ENCODE measurements at regions not wholly inside any gene's neighbourhood (a gene's known extent, or its start where the extent isn't known, plus 50 kb on each side); places are given as distances from the start of the nearest gene placed in this dataset.

DNA sequence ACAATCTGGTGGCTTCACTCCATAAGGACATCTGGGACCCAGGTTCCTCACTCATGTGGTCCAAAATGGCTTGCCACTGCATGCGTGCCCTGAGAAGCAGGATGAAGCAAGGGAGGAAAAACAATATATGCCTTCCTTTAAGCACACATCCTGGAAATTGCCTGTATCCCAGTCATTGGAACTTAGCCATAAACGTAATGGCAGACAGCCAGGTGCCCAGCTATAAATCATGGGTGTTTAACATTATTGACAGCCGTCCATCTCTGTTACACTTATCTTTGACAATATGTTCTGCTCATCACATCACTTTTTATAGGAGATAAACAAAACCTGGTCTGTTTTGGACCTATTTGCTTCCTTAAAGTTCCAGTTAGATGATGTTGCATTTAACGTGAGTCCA, 181.0 kb downstream of the AASDH start:
- no peak for DNase-seq (ENCODE audit: low read depth)

DNA sequence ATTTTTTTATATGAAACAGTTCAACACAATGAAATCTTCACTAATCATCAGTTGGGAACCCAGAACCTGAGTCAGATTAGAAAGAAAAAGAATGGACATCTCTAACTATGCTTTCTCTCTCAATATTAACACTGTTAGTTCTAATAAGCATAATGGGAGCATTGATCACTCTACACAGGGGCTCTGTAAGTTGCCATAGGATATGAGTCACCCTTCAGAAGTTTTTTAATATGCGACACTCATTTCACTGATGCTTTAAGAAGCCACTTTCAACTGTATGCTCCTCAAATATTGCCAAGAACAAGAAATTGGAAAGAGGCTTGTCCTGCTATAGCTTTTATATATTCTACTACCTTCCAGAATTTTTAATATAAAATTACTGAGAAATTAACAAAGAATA, 187.0 kb downstream of the AASDH start:
- DNase-seq (ENCODE audit: low read depth) = no peak

DNA sequence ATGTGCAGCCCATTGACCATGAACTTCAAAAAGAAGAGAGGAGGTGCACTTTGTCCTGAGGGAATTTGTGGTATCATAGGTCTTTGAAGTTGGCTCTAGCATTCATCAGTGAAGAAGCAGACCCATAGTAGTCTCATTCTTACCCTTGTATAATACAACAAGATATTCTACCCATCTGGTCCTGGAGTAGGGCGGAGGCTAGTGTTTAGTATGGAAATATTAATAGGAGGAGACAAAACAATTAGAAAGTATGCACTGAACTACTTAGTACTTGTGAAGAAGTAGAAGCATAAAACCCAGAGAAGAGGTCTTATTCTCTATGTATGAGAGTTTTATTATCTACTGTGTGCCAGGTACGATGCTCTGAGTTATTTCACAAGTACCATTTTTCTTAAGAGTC, 189.0 kb downstream of the AASDH start:
- DNase-seq (ENCODE audit: low read depth) = no peak

DNA sequence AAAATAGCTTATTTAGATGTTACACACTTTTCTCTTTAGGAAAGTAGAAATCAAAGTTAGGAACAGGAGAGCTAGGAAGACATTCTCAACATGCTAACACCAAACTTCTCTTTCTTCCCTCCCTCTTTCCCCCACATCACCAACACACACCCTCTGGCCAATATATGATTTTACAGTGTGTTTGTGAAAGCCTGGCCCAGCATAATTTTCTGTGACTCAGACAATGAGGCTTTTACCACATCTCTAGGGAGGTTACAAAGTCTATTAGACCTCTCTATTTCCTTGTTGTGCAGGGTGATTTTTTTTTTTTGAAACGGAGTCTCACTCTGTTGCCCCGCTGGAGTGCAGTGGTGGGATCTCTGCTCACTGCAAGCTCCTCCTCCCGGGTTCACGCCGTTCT, 189.9 kb downstream of the AASDH start:
- DNase-seq (ENCODE audit: low read depth) = peak; percentile 27

DNA sequence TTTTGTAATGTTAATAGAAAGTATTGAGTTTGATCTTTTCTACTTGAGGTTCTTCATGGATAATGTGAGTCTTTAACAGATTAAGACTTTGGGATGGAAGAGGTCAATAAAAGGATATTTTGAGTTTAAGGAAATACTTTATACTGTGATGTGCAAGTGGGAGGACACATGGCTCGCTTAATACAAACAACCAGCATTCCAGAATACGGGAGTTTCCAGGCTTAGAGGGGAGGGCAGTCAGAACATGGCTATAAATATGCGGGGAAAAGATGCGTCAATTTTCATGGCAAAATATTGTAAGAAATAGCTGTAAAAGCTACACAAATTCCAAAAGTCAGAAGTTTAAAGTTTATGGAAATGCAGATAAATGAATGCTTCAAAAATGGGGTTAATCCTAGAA, 192.3 kb downstream of the AASDH start:
- no peak for DNase-seq (ENCODE audit: low read depth)

DNA sequence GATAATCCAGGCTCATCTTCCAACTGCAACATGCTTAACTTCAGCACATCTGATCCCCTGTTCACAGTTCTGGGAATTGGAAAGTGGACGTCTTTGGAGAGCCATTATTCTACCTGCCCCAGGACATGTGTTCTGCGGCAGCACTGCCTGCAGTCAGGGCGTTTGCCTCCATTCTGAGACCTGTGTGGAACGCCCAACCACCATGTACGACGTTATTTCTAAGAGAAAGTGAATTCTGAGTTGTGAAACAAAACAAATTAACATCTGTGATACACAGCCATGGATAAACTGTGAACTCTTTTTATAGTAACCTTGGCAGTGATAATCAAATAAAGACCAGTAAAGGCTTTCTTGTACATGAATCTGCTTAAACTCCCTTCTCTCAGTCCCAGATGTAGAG, 195.8 kb downstream of the AASDH start:
- DNase-seq (ENCODE audit: low read depth) = no peak

DNA sequence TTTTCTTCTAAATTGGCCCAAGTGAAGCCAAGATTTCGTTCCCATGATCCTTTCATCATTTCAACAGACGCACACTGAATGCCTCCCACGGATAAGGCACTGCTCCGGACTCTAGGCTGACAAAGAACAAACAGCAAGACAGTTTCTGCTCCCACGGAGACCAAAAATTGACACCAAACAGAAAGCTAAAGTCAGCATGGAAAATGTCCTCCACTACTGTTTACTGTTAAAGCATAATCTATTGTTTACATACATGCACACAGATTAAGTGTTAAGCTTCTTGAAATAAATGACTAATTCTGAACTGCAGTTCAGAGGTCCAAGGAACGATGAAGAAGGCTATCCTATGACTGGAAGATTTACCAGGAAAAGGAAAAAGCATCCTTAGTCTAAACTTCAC, 199.6 kb downstream of the AASDH start:
- no peak for DNase-seq (ENCODE audit: low read depth)

DNA sequence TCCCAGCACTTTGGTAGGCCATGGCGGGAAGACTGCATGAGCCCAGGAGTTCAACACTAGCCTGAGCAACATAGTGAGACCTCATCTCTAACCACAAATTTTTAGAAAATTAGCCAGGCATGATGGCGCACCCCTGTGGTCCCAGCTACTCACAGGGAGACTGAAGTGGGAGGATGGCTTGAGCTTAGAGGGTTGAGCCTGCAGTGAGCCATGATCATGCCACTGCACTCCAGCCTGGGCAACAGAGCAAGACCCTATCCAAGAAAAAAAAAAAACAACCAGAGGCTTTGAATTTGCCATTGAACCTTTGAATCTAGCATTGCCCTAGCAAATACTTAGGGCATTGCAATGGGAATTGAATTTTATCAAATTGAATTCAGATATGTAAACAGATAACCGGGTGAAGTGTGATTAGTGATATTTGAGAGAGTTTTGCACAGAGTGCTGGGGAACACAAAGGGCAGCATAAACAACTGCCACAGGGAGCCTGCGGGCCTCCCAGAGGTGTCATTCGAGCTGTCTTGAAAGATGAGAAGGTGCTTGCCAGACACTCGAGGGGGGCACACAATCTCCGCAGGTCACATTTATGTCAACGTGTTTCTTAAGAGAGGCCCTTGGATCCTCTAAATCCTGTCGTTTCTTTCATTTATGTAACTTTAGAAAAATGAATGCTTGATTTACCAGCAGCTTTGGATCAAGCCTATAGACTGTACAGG, 200.3 kb downstream of the AASDH start:
- DNase-seq (ENCODE audit: low read depth) = no peak

DNA sequence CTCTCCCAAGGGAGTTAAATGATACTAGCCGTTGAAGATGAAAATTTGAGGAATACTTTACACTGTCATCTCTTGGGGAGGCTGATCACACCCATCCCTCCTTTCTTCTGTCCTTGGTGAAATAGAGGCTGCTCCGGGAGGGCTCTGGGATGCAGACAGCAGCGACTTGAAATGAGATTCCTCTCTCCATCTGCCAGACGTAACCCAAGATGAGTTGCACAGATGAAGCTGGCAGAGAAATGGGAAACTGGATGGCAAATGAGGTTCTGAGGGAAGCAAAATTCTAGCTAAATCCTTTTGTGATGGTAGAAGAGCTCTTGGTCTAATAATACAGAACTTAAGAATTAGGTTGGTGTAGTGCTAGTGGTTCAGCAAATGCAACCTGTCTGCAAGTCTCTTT, 201.4 kb downstream of the AASDH start:
- no peak for DNase-seq (ENCODE audit: low read depth)

DNA sequence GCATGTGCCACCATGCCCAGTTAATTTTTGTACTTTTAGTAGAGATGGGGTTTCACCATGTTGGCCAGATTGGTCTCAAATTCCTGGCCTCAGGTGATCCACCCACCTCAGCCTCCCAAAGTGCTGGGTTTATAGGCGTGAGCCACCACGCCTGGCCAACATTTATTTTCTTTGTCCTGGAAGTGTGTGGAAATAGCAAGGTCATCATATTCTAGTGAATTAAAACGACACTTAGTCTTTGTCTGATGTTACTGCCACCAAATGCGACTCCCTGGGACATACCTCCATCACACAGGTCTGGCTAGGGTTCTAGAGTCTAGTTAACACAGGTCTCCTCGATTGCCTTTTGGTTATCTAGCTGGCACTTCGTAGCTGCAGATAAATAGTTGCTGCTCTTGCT, 203.1 kb downstream of the AASDH start:
- DNase-seq (ENCODE audit: low read depth) = no peak

DNA sequence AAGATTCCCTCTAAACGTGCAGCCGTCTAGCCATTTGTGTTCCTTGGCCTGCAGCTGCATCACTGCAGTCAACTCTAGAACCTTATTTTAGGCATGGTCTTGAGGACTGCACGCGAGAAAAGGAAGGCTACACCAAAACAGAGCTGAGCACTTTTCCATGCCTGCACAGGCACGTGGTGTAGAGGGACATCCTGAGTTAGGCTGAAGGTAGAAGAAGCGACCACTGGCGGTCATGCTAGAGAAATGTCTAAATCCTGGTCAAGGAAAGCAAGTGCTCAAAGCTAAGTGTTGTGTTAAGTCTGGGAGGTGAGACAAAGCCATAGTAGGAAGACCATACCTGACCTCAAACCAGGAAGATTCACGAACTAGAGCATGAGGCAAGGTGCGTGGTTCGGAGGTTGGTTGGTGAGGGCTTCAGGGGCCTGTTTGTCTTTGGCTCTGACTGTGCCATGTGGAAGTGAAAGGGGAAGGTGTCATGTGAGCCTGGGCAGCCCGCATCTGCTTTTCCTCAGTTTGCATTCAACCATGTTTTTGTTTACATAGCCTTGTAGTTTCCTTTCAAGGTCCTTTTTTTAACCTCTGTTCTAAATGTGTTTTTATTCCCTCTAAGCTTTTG, 203.8 kb downstream of the AASDH start:
- no peak for DNase-seq (ENCODE audit: low read depth)

DNA sequence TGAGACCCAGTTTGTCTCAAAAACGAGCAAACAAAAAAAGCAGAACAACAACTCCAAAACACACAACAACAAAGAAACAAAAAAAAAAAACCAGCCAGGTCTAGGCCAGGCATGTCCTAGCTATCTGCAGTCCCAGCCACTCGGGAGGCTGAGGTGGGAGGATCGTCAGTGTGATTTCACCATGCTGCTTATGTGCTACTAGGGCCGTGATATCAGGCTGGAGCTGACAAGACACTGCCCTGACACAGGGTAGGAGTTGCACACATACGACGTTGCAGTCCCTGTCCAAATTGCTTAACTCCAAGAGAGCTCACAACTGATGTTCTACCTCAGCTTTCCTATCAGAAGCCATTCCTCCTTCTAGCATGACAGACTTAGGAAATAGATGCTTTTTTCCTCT, 204.9 kb downstream of the AASDH start:
- no peak for DNase-seq (ENCODE audit: low read depth)

DNA sequence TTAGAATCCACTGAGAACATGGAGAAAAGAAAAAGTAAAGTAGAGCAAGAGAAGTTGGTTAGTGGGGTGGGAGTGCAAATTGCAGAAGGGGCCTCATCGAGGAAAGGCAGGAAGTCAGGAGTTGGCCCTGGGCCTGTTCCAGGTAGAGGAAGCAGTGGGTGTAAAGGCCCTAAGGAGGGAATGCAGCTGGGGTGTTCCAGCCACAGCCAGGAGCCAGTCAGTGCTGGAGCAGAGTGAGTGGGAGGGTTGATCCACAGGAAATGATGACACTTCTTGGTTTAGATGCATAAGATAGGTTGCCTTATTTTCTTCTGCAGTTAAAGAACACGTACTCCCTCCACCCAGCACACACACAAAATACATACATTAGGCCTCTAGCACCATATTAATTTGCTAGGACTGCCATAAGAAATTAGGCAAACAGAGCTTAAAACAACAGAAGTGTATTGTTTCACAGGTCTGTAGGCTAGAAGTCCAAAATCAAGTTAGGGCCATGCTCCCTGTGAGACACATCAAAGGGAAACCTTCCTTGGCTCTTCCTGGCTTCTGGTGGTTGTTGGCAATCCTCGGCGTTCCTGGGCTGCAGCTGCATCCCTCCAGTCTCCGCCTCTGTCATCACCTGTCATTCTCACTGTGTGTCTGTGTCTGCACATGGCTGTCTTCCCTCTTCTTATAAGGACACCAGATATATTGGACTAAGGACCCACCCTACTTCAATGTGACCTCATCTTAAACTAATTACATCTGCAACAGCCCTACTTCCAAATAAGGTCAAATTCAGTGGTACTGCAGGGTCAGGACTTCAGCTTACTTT, 205.9 kb downstream of the AASDH start:
- DNase-seq (ENCODE audit: low read depth) = no peak

DNA sequence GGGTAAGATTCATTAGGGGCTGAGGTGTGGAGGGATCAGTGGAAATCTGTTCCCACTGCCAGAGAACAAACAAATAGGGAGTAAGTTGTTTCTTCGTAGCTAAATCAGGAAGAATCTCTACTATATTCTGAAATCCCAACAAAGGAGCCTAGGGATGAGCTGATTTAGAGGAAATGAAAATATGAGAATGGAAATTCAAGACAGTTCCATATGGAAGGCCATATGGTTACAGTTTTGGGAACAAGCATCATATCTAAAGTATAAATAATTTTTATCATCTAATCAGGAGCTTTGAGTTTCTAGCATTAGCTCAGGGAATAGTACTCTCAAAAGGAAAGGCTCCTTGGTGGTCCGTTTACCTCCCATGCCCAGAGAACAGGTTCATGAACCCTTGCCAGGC, 218.2 kb downstream of the AASDH start:
- no peak for DNase-seq (ENCODE audit: low read depth)

DNA sequence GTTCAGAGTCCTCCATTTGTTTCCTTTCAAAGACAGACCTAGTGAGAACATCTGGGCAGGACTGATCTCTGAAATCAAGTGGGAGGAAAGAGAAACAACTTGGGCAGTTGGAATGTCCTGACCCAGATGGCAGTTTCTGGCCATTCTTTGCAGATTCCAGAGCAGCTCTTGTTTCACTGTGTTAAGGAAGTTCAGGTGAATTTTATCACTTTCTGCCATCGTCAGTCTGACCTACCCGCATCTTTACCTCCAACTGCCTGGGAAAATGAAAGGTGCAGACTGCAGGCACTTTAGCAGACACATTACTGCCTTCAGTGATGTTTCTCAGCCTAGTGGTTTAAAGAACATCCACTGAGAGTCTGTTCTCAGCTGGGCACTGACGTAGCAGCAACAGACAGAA, 216.2 kb downstream of the CEP135 start:
- no peak for DNase-seq (ENCODE audit: low read depth)

DNA sequence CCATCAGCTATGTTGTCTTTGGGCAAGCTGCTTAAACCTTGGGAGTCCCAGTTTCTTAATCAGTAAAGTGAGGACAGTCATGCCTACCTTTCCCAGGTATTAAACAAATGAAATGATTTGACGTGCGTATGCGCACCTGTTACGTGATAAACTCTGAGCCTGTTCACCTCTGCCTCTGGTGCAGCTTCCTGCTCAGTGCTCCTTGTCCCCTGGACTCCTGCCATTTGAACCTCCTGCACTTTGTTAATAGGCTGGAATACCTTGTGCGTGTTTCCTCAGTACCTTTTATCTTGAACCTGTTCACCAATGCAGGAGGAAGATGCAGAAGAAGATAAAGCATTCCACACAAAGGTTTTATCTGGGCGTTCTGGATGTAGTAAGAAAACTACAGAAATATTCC, 211.9 kb downstream of the CEP135 start:
- DNase-seq (ENCODE audit: low read depth) = no peak

DNA sequence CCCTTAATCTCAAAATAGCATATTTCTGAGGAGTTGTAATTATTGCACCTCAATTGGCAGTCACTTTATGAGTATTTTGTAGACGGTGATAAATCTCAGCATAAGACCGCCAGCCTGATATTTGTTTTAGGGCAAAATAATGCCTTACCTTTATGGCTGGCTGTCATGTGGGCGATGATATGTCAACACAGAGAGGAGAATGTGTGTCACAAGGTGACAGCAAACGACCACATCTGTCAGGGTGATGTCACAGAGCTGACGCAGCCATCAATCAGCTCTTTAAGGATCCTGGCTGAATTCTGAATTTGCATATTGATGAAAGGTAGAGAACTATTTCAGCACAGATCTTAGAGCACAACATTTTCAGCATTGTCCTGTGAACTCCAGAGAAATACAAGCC, 209.7 kb downstream of the CEP135 start:
- DNase-seq (ENCODE audit: low read depth) = no peak

DNA sequence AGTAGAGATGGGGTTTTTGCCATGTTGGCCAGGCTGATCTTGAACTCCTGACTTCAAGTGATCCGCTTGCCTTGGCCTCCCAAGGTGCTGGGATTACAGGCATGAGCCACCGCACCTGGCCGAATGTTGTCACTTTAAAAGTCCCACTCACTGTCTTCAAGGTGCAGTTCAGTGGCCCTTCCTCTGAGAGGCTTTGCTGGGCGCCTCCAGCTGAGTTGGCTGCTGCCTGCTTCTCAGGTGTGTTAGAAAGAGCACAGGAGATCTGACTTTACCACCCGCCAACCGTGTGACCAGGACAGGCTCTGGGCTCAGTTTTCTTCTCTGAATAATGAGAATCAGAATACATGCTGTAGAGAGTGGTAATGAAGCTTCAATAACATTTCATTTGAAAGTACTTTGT, 207.4 kb downstream of the CEP135 start:
- DNase-seq (ENCODE audit: low read depth) = no peak

DNA sequence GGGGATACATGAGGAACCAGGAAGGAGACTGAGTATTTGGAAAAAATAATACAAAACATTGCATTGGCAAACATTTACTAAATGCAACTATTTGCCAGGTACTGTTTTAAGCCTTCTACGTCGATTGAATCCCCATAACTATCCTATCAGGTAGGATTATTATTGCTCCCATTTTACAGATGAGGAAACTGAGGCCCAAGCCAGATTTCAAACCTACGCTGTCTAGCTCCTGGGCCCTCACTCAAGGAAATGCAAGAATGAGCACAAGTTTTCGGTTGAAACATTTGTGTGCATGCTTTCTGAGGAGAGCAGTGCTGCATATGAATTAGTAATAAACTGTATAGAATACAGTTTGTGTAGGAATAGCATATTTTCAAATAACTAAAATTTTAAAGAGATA, 206.7 kb downstream of the CEP135 start:
- no peak for DNase-seq (ENCODE audit: low read depth)

DNA sequence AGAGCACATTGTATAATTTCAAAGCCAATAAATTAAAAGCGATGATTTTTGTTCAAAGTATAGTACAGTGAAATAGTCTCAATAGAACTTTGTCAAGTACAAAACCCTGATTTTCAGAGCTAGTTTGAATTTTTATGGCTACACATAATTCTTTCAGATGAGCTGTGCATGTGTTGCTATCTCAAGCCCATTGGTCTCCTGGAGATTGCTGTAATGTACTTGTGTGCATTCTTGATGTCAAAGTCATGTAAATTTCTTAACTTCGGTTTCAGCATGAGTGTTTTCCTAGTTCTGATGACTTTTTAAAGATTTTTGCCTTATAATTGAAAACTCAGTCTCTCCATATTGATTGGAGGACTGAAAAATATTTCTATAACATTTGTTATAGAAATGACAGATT, 200.8 kb downstream of the CEP135 start:
- no peak for DNase-seq (ENCODE audit: low read depth)

DNA sequence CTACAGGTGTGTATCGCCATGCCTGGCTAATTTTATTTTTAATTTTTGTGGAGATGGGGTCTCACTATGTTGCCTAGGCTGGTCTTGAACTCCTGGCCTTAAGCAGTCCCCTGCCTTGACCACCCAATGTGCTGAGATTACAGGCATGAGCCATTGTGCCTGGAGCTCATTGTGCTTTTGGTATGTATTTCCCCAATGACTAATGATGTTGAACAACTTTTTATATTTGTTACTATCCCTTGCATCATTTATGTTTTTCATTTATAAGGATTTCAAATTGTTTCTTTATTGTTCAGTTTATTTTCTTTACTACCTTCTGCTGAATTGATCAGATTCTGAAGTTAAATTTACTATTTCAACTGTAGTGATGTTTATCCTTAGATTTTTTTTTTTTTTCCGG, 199.7 kb downstream of the CEP135 start:
- DNase-seq (ENCODE audit: low read depth) = no peak

DNA sequence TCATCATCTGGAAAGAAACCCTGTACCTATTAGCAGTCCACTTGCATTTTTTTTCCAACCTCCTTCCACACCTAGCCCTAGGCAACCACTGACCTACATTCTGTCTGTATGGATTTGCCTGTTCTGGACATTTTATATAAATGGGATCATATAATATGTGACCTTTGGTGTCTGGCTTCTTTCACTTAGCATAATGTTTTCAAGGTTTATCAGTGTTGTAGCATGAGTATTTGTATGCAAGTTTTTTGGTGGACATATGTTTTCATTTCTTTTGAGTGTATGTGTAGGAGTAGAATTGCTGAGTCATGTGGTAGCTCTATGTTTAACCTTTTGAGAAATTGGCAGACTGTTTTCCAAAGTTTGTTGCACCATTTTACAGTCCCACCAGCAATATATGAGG, 198.6 kb downstream of the CEP135 start:
- peak; percentile 1 for DNase-seq (ENCODE audit: low read depth)

DNA sequence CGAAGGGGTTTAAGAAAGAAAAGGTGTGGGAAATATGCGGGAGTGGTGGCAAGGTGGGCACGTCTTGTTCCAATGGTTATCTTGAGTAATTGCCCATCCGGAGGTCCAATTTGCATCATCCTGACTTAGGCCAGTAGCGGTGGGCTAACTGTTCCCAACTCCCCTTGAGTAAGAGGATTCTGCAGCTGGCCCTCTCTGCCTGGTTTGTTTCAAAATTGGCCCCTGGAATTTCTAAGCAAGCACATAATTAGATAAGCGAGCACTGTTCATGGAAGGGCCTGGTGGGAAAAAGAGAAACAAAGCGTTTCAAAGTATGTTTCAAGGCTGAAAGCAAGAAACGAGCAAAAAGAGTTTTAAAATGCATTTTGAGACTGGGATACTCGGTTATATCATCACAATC, 198.2 kb downstream of the CEP135 start:
- no peak for DNase-seq (ENCODE audit: low read depth)
